Urinary bladder (tissue), 3 donors: ENCODE measurements at regions not wholly inside any gene's neighbourhood (a gene's known extent, or its start where the extent isn't known, plus 50 kb on each side); places are given as distances from the start of the nearest gene placed in this dataset.
A peak's percentile ranks its signal among the peaks of the same experiment; 100 is the strongest.

ENCODE experiments used
- DNase-seq: peaks from one replicate; pipeline ENCODE4 v3.0.0-alpha.2; 2015; ENCODE audit errors: extremely low spot score
- H3K27ac ChIP-seq: one replicate; pipeline ENCODE4 v1.5.1; 2013; ENCODE audit warnings: low read depth, mild to moderate bottlenecking, moderate library complexity
- H3K36me3 ChIP-seq: one replicate; pipeline ENCODE4 v1.6.1; 2013; ENCODE audit warnings: mild to moderate bottlenecking, moderate library complexity; ENCODE audit not compliant: insufficient read depth
- H3K4me1 ChIP-seq: one replicate; pipeline ENCODE4 v1.6.1; 2013; ENCODE audit warnings: mild to moderate bottlenecking, moderate library complexity; ENCODE audit not compliant: insufficient read depth
- H3K4me3 ChIP-seq: one replicate; pipeline ENCODE4 v1.5.1; 2013; ENCODE audit warnings: low read depth, low read length
- WGBS: extraction: QIAGEN DNeasy Blood & Tissue Kit; methylation state at CpG from one replicate; pipeline ENCODE4 v1.1.7; 2013; 5-methylcytosine and 5-hydroxymethylcytosine counted together
- donor health status: healthy with polysubstance abuse.
- donor health status: healthy.

- no peak overlapping the region for H3K4me3 ChIP-seq
- no peaks in the 10 kb centered on the region for H3K4me1 ChIP-seq
- no peak for DNase-seq
- WGBS = 76% methylated on average over 44 of the region's 44 CpGs
- no peaks in the 10 kb centered on the region for H3K36me3 ChIP-seq
- H3K27ac ChIP-seq = no peak overlapping the region
Measured at GRCh38 chr7:378551-379455, 88.8 kb downstream of the FOXL3 start.

- no peak overlapping the region for H3K27ac ChIP-seq
- no peaks in the 10 kb centered on the region for H3K36me3 ChIP-seq
- no peaks in the 10 kb centered on the region for H3K4me1 ChIP-seq
- H3K4me3 ChIP-seq = peak overlapping the region; percentile 38
- no peak for DNase-seq
- 24% methylated on average over 45 of the region's 45 CpGs for WGBS
Measured at GRCh38 chr7:379456-380138, 89.6 kb downstream of the FOXL3 start.

DNA sequence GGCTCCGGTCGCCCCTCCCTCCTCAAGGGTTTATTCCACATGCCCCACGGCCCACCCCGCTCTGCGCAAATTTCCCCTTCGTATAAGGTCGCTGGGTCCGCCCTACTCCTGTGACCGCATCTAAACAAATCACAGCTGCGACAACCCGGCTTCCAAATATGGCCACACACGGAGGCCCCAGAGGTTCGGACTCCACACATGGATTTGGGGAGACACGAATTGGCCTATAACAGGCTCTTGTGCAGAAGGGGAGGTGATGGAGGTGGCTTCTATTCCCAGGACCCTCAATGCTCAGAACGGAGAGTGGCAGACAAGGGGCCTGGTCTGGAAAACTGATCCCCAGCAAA, 90.1 kb downstream of the FOXL3 start:
- H3K4me3 ChIP-seq = no peak overlapping the region
- WGBS = 28% methylated on average over 15 of the region's 15 CpGs

GRCh38 chr7:380711-381210, 90.8 kb downstream of the FOXL3 start:
- DNase-seq = no peak

More for the DNA sequence above, 90.1 kb downstream of the FOXL3 start:
- DNase-seq = no peak
- H3K4me1 ChIP-seq = no peaks in the 10 kb centered on the region
- H3K36me3 ChIP-seq = no peaks in the 10 kb centered on the region
- no peak overlapping the region for H3K27ac ChIP-seq

DNA sequence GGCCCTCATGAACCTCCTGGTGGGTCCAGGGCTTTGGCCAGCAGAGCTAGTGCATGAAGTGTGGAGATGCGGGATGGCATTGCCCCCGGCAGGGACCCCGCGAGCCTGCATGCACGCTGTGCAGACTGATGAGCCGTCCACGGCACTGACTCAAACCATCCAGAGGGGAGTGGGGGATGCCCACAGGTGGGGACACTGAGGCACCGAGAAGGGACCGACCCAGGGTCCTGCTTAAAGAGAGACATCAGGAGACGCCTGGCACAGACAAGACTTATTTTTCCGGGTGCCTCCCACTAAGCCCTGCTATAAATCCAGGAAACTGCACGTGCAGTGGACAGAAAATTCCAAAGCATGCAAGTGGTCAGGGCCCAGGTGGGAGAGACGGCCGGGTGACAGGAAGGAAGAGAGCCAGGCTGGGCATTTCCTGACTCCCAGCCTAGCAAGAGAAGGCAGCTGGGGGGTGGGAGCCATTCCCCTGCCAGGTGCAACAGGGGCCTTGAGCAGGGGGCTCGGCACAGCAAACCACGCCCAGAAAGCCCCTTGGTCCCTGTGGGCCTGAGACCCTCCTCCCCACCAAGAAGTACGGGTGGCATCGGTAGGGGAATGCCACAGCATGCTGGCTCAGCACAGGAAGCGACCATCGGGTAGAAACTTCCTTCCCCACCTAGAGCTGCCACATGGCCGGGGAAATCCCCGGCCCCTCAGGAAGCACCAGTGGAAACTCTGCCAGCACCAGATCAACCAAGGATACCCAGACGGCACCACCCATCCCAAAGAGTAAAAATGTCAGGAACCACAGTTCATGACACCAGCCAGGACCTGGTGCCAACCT, 91.5 kb downstream of the FOXL3 start:
- H3K36me3 ChIP-seq = no peaks in the 10 kb centered on the region
- no peak overlapping the region for H3K4me3 ChIP-seq
- 65% methylated on average over 23 of the region's 23 CpGs for WGBS
- no peaks in the 10 kb centered on the region for H3K4me1 ChIP-seq
- DNase-seq = no peak
- H3K27ac ChIP-seq = no peak overlapping the region

More at GRCh38 chr7:380711-381210, 90.8 kb downstream of the FOXL3 start:
- Histone ChIP-seq H3K36me3 (no peaks in the 10 kb centered on the region), H3K4me1 (no peaks in the 10 kb centered on the region), H3K4me3 (no peak overlapping the region), H3K27ac (no peak overlapping the region)
- 78% methylated on average over 8 of the region's 8 CpGs for WGBS

- no peak for DNase-seq
- no peaks in the 10 kb centered on the region for H3K4me1 ChIP-seq
- 61% methylated on average over 5 of the region's 5 CpGs for WGBS
- H3K27ac ChIP-seq = no peak overlapping the region
- H3K4me3 ChIP-seq = no peak overlapping the region
- H3K36me3 ChIP-seq = no peaks in the 10 kb centered on the region
Measured at GRCh38 chr7:382043-382400, 92.1 kb downstream of the FOXL3 start.

- no peak overlapping the region for H3K4me3 ChIP-seq
- no peaks in the 10 kb centered on the region for H3K36me3 ChIP-seq
- no peaks in the 10 kb centered on the region for H3K4me1 ChIP-seq
- H3K27ac ChIP-seq = no peak overlapping the region
- DNase-seq = no peak
- 93% methylated on average over 11 of the region's 11 CpGs for WGBS
Measured at GRCh38 chr7:386385-386784, 96.4 kb downstream of the FOXL3 start.

- Histone ChIP-seq H3K27ac (no peak overlapping the region), H3K4me3 (no peak overlapping the region), H3K36me3 (no peaks in the 10 kb centered on the region), H3K4me1 (no peaks in the 10 kb centered on the region)
- WGBS = 94% methylated on average over 35 of the region's 35 CpGs
- DNase-seq = no peak
Measured at GRCh38 chr7:387132-388022, 97.4 kb downstream of the FOXL3 start.

- 74% methylated on average over 40 of the region's 40 CpGs for WGBS
- no peak overlapping the region for H3K27ac ChIP-seq
- no peak for DNase-seq
- H3K4me3 ChIP-seq = no peak overlapping the region
- no peaks in the 10 kb centered on the region for H3K36me3 ChIP-seq
- no peaks in the 10 kb centered on the region for H3K4me1 ChIP-seq
Measured at GRCh38 chr7:388023-388960, 98.3 kb downstream of the FOXL3 start.

DNA sequence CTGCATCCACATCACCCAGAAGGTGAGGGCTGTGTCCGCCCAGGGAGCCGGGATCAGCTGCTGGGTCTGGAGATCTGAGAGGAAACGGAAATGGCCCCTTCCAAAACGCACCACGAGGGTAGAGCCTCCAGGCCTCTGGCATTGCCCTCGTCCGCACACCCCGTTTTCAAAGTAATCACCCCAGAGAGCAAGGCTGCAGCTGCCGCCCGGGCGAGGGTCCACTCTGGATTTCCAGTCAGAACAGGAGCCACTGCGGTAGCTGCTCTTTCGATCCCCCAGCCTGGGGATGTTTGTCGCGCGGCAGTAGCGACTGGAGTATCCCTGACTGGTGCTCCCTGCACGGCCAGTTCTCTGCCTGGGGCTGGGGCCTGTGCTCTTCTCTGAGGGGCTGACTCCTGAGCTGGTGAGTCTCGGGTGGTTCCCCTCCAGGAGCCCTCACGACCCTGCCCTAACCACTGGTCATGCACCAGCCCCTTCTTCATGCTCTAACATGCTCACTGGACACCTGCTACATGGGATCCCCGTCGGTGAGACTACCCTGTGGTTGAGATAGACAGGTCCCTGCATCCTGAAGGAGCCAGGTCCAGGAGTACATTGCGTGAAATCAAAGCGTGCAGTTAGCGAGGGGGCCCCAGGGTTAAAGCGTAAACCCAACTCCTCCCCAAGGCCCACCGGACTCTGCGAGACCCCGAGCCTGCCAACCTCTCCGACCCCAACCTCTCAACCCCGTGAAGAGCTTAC, 99.2 kb downstream of the FOXL3 start:
- DNase-seq = no peak
- Histone ChIP-seq H3K27ac (no peak overlapping the region), H3K36me3 (no peaks in the 10 kb centered on the region), H3K4me3 (no peak overlapping the region), H3K4me1 (no peaks in the 10 kb centered on the region)
- WGBS = 91% methylated on average over 31 of the region's 31 CpGs

GRCh38 chr7:389911-390601, 100.1 kb downstream of the FOXL3 start:
- 77% methylated on average over 21 of the region's 21 CpGs for WGBS
- no peak for DNase-seq
- Histone ChIP-seq H3K27ac (no peak overlapping the region), H3K4me3 (no peak overlapping the region), H3K36me3 (no peaks in the 10 kb centered on the region), H3K4me1 (no peaks in the 10 kb centered on the region)
